Common myeloid progenitor, CD34-positive (primary cell): ENCODE measurements at regions not wholly inside any gene's neighbourhood (a gene's known extent, or its start where the extent isn't known, plus 50 kb on each side); places are given as distances from the start of the nearest gene placed in this dataset.

Source experiments
- CTCF ChIA-PET: fragments of 350-600 bp; sonication (Branson Sonifier 250); formaldehyde crosslinking; loops from one replicate; lab custom pipeline; 2021; ENCODE audit warnings: antibody characterized with exemption; lab: Charles Lee
- POLR2A ChIA-PET: fragments of 350-600 bp; sonication (Branson Sonifier 250); formaldehyde crosslinking; loops from one replicate; lab custom pipeline; 2021; ENCODE audit warnings: antibody characterized with exemption; lab: Charles Lee
- DNase-seq, 3 donors: peaks; one replicate each; pipeline versions ENCODE4 v3.0.0 to v3.0.0-alpha.2; 2013
- H3K27ac ChIP-seq, 2 experiments: 1 replicate in 1 of 2; 2 replicates in 1 of 2; pipeline ENCODE4 v1.7.0; 2013; ENCODE audit warnings: inconsistent platforms in 2 of 2, low read length in 2 of 2, mild to moderate bottlenecking in 2 of 2, low read depth in 1 of 2, moderate library complexity in 1 of 2; ENCODE audit not compliant: severe bottlenecking in 2 of 2, insufficient read depth in 1 of 2, poor library complexity in 1 of 2
- H3K27me3 ChIP-seq, 5 experiments: replicated peaks in 2 of 5; 1 replicate in 3 of 5; 2 replicates in 2 of 5; pipeline versions ENCODE4 v1.6.1 to v1.7.0; 2013; ENCODE audit warnings: low read length in 4 of 5, mild to moderate bottlenecking in 2 of 5, moderate library complexity in 2 of 5, inconsistent platforms in 1 of 5; ENCODE audit not compliant: insufficient read depth in 5 of 5, control insufficient read depth in 4 of 5
- H3K36me3 ChIP-seq, 4 experiments: 1 replicate in 2 of 4; 2 replicates in 2 of 4; pipeline versions ENCODE4 v1.6.1 to v1.7.0; 2013; ENCODE audit warnings: low read length in 3 of 4, control low read depth in 1 of 4, mild to moderate bottlenecking in 1 of 4; ENCODE audit not compliant: control insufficient read depth in 4 of 4, insufficient read depth in 4 of 4
- H3K4me1 ChIP-seq, 4 experiments: 1 replicate in 3 of 4; 2 replicates in 1 of 4; pipeline versions ENCODE4 v1.6.1 to v1.7.1; 2013; ENCODE audit warnings: low read length in 3 of 4, mild to moderate bottlenecking in 3 of 4, control low read depth in 1 of 4, inconsistent platforms in 1 of 4, moderate library complexity in 1 of 4; ENCODE audit not compliant: control insufficient read depth in 4 of 4, insufficient read depth in 4 of 4; ENCODE audit errors: control extremely low read depth in 1 of 4
- H3K4me3 ChIP-seq, 7 experiments: 1 replicate in 4 of 7; 2 replicates in 3 of 7; pipeline versions ENCODE4 v1.5.1 to v1.7.0; 2013; ENCODE audit warnings: mild to moderate bottlenecking in 7 of 7, low read length in 6 of 7, moderate library complexity in 6 of 7, inconsistent platforms in 2 of 7, low read depth in 2 of 7, control low read depth in 1 of 7; ENCODE audit not compliant: insufficient read depth in 4 of 7, control insufficient read depth in 1 of 7; ENCODE audit errors: extremely low read depth in 1 of 7
- H3K9me3 ChIP-seq, 5 experiments: 1 replicate in 4 of 5; 2 replicates in 1 of 5; pipeline versions ENCODE4 v1.6.1 to v1.7.1; 2013; ENCODE audit warnings: low read length in 4 of 5, mild to moderate bottlenecking in 2 of 5, inconsistent platforms in 1 of 5, low read depth in 1 of 5, moderate library complexity in 1 of 5; ENCODE audit not compliant: control insufficient read depth in 4 of 5, insufficient read depth in 2 of 5; ENCODE audit errors: control extremely low read depth in 1 of 5
- WGBS: methylation state at CpG from one replicate; pipeline ENCODE4 v1.1.5; 2013; ENCODE audit not compliant: insufficient coverage; 5-methylcytosine and 5-hydroxymethylcytosine counted together

GRCh38 chr21:35527358-35527757 lies 478.3 kb upstream of the RUNX1 start:
- Histone ChIP-seq H3K27me3 (no peaks in the 10 kb centered on the region), H3K36me3 (no peaks in the 10 kb centered on the region), H3K4me3 (no peak overlapping the region), H3K9me3 (no peaks in the 10 kb centered on the region), H3K27ac (no peak overlapping the region), H3K4me1 (peaks cover 11 to 27% (median 18%) of the 10 kb centered on the region in 4 experiments)
- WGBS = 100% methylated on average over 1 of the region's 1 CpG
- ChIA-PET POLR2A (no interaction called here), CTCF (no interaction called here)
- DNase-seq = no peak

- no peak overlapping the region for H3K4me3 ChIP-seq
- H3K4me1 ChIP-seq = peaks cover 11 to 32% (median 22%) of the 10 kb centered on the region in 4 experiments
- no peaks in the 10 kb centered on the region for H3K9me3 ChIP-seq
- H3K27me3 ChIP-seq = no peaks in the 10 kb centered on the region
- ChIA-PET POLR2A (interaction anchor here (0.7 kb wide), 1 partner anchor 73 kb away, joined by 3 read pairs; no protein-coding TSS in a partner anchor), CTCF (interaction anchor here (0.9 kb wide), 1 partner anchor 20 kb away, joined by 3 read pairs; no protein-coding TSS in a partner anchor)
- peak in 2 of 3 donors; percentile 58 to 80 for DNase-seq
- H3K27ac ChIP-seq = no peak overlapping the region
- no peaks in the 10 kb centered on the region for H3K36me3 ChIP-seq
- WGBS = 0% methylated on average over 2 of the region's 2 CpGs
Observed at GRCh38 chr21:35525443-35525842, 476.3 kb upstream of the RUNX1 start.

GRCh38 chr21:35521852-35522505 lies 472.9 kb upstream of the RUNX1 start:
- no peak for DNase-seq
- no peak overlapping the region for H3K27ac ChIP-seq
- peaks cover 2 to 14% (median 10%) of the 10 kb centered on the region in 4 experiments for H3K4me1 ChIP-seq
- 99% methylated on average over 8 of the region's 10 CpGs for WGBS
- H3K9me3 ChIP-seq = no peaks in the 10 kb centered on the region
- H3K4me3 ChIP-seq = no peak overlapping the region
- H3K27me3 ChIP-seq = no peaks in the 10 kb centered on the region
- POLR2A ChIA-PET = no interaction called here
- H3K36me3 ChIP-seq = no peaks in the 10 kb centered on the region
- CTCF ChIA-PET = no interaction called here

GRCh38 chr21:35521293-35521692 lies 472.2 kb upstream of the RUNX1 start:
- Histone ChIP-seq H3K4me3 (no peak overlapping the region), H3K4me1 (peaks cover 2 to 14% (median 10%) of the 10 kb centered on the region in 4 experiments), H3K27me3 (no peaks in the 10 kb centered on the region), H3K9me3 (no peaks in the 10 kb centered on the region), H3K36me3 (no peaks in the 10 kb centered on the region), H3K27ac (no peak overlapping the region)
- DNase-seq = no peak
- POLR2A ChIA-PET = no interaction called here
- WGBS = 97% methylated on average over 4 of the region's 4 CpGs
- CTCF ChIA-PET = interaction anchor here (0.7 to 0.9 kb wide), 2 partner anchors 8 to 21 kb away, joined by 3 read pairs; no protein-coding TSS in a partner anchor

GRCh38 chr21:35520856-35521255 lies 471.8 kb upstream of the RUNX1 start:
- no peak overlapping the region for H3K4me3 ChIP-seq
- H3K27me3 ChIP-seq = no peaks in the 10 kb centered on the region
- DNase-seq = peak in 2 of 3 donors; percentile 35 to 66
- no peaks in the 10 kb centered on the region for H3K36me3 ChIP-seq
- ChIA-PET POLR2A (no interaction called here), CTCF (interaction anchor here (0.7 to 1.2 kb wide), 4 partner anchors 8 to 82 kb away, joined by 3 to 4 read pairs (median 3); no protein-coding TSS in a partner anchor)
- no peak overlapping the region for H3K27ac ChIP-seq
- peaks cover 2 to 14% (median 10%) of the 10 kb centered on the region in 4 experiments for H3K4me1 ChIP-seq
- no CpG with 5 or more reads among the region's 1 CpG for WGBS
- H3K9me3 ChIP-seq = no peaks in the 10 kb centered on the region

GRCh38 chr21:35520302-35520701 lies 471.2 kb upstream of the RUNX1 start:
- no peaks in the 10 kb centered on the region for H3K27me3 ChIP-seq
- H3K4me3 ChIP-seq = no peak overlapping the region
- H3K36me3 ChIP-seq = no peaks in the 10 kb centered on the region
- peak in 1 of 3 donors; percentile 21 for DNase-seq
- 73% methylated on average over 7 of the region's 8 CpGs for WGBS
- POLR2A ChIA-PET = no interaction called here
- CTCF ChIA-PET = interaction anchor here (0.9 to 1.2 kb wide), 3 partner anchors 9 to 81 kb away, joined by 3 to 4 read pairs (median 3); no protein-coding TSS in a partner anchor
- H3K27ac ChIP-seq = no peak overlapping the region
- no peaks in the 10 kb centered on the region for H3K9me3 ChIP-seq
- H3K4me1 ChIP-seq = peaks cover 2 to 11% (median 7%) of the 10 kb centered on the region in 4 experiments

- POLR2A ChIA-PET = no interaction called here
- CTCF ChIA-PET = no interaction called here
- H3K27me3 ChIP-seq = no peaks in the 10 kb centered on the region
- no peaks in the 10 kb centered on the region for H3K9me3 ChIP-seq
- H3K36me3 ChIP-seq = no peaks in the 10 kb centered on the region
- no peak for DNase-seq
- 91% methylated on average over 4 of the region's 6 CpGs for WGBS
- H3K27ac ChIP-seq = no peak overlapping the region
- no peak overlapping the region for H3K4me3 ChIP-seq
- H3K4me1 ChIP-seq = peaks cover 0 to 6% (median 4%) of the 10 kb centered on the region in 4 experiments
Observed at GRCh38 chr21:35517865-35518264, 468.8 kb upstream of the RUNX1 start.
